D721Med (cell line): ENCODE measurements at regions not wholly inside any gene's neighbourhood (a gene's known extent, or its start where the extent isn't known, plus 50 kb on each side); places are given as distances from the start of the nearest gene placed in this dataset.

Experiments used
- DNase-seq: peaks from one replicate; pipeline ENCODE4 v3.0.0; 2011; ENCODE audit warnings: low spot score; ENCODE audit not compliant: insufficient read length
- FAIRE-seq: peaks from 2 replicates; lab custom pipeline; 2011; peaks lifted over from hg19 to GRCh38; lab: Jason Lieb, UNC
- CTCF ChIP-seq: IDR thresholded peaks from 2 replicates; pipeline ENCODE4 v1.5.1; 2012; ENCODE audit warnings: mild to moderate bottlenecking, control low read depth; ENCODE audit not compliant: insufficient read depth; ENCODE audit errors: missing control alignments

GRCh38 chr4:24166501-24166900 lies 276.7 kb upstream of the PPARGC1A start:
- DNase-seq (no peak), FAIRE-seq (no peak)
- TF ChIP-seq CTCF, result no peak

GRCh38 chr4:24164797-24165196 lies 274.9 kb upstream of the PPARGC1A start:
- no peak for FAIRE-seq
- no peak for DNase-seq
- no peak for TF ChIP-seq CTCF

- DNase-seq (no peak), FAIRE-seq (no peak)
- no peak for TF ChIP-seq CTCF
Observed at GRCh38 chr4:24164054-24164693, 274.3 kb upstream of the PPARGC1A start.

GRCh38 chr4:24163314-24163713 lies 273.5 kb upstream of the PPARGC1A start:
- TF ChIP-seq CTCF, result no peak
- DNase-seq (no peak), FAIRE-seq (no peak)

- FAIRE-seq, result no peak
- DNase-seq, result no peak
- no peak for TF ChIP-seq CTCF
Observed at GRCh38 chr4:24160358-24160757, 270.5 kb upstream of the PPARGC1A start.

GRCh38 chr4:24158031-24158430 lies 268.2 kb upstream of the PPARGC1A start:
- DNase-seq (no peak), FAIRE-seq (no peak)
- no peak for TF ChIP-seq CTCF

- DNase-seq (no peak), FAIRE-seq (no peak)
- no peak for TF ChIP-seq CTCF
Observed at GRCh38 chr4:24150034-24150433, 260.2 kb upstream of the PPARGC1A start.
